HepG2 (cell line): ENCODE measurements at regions not wholly inside any gene's neighbourhood (a gene's known extent, or its start where the extent isn't known, plus 50 kb on each side); places are given as distances from the start of the nearest gene placed in this dataset.

Source experiments
- ATAC-seq: fragments of 200-7000 bp; cut with Tn5 transposase; 3 replicates; pipeline ENCODE4 v1.9.1; 2020; ENCODE audit warnings: mild to moderate bottlenecking, moderate library complexity
- BruUV-seq: library from RNA; stranded (reverse); fragments of 400-500 nt; replicated peaks from 2 replicates; lab custom pipeline; 2021; lab: Mats Ljungman, UMichigan
- CTCF ChIA-PET: fragments of 300-600 bp; formaldehyde crosslinking; extraction: SDS; loops from one replicate; lab custom pipeline; 2021; ENCODE audit warnings: low total read pairs, inconsistent platforms, low intra/inter-chr PET ratio; lab: Yijun Ruan, JAX
- POLR2A ChIA-PET: fragments of 350-600 bp; sonication (Branson Sonifier 250); formaldehyde crosslinking; loops from one replicate; lab custom pipeline; 2020; ENCODE audit warnings: antibody characterized with exemption, inconsistent platforms; lab: Yijun Ruan, JAX
- DNase-seq: peaks from one replicate; pipeline ENCODE4 v3.0.0-alpha.2; 2015; ENCODE audit warnings: low spot score
- FAIRE-seq: peaks from 3 replicates; lab custom pipeline; 2011; peaks lifted over from hg19 to GRCh38; lab: Jason Lieb, UNC
- H2AFZ ChIP-seq: one replicate; pipeline ENCODE4 v1.6.1; 2011; ENCODE audit warnings: low read length, inconsistent platforms
- H3K27ac ChIP-seq: fragments of 300-600 bp; 3 replicates; pipeline ENCODE4 v1.8.0; 2011; ENCODE audit warnings: mixed run types, mild to moderate bottlenecking, mixed read lengths, low read length, inconsistent platforms; ENCODE audit not compliant: insufficient read depth; ENCODE audit errors: extremely low read length
- H3K27me3 ChIP-seq, 2 experiments: fragments of 200-600 bp in 1 of 2; 2 replicates in 1 of 2; 3 replicates in 1 of 2; pipeline versions ENCODE4 v1.6.0 to v1.8.0; 2011; ENCODE audit warnings: low read length in 2 of 2, mild to moderate bottlenecking in 2 of 2, moderate library complexity in 2 of 2, inconsistent platforms in 1 of 2; ENCODE audit not compliant: insufficient read depth in 2 of 2, control insufficient read depth in 1 of 2
- H3K36me3 ChIP-seq, 2 experiments: fragments of 200-600 bp in 1 of 2; replicated peaks in 1 of 2; 2 replicates in 1 of 2; 3 replicates in 1 of 2; pipeline versions ENCODE4 v1.5.1 to v1.8.0; 2011; ENCODE audit warnings: low read length in 2 of 2, inconsistent platforms in 1 of 2; ENCODE audit not compliant: insufficient read depth in 2 of 2, control insufficient read depth in 1 of 2
- H3K4me1 ChIP-seq: 2 replicates; pipeline ENCODE4 v1.5.1; 2012; ENCODE audit warnings: low read length, inconsistent platforms; ENCODE audit not compliant: insufficient read depth
- H3K4me2 ChIP-seq: 2 replicates; pipeline ENCODE4 v1.6.0; 2011; ENCODE audit warnings: low read depth, low read length, inconsistent platforms
- H3K4me3 ChIP-seq, 3 experiments: fragments of 200-600 bp in 1 of 3; sonication (generic), shearing (Covaris generic) in 1 of 3; replicated peaks in 1 of 3; 2 replicates each; pipeline ENCODE4 v1.5.1; 2011 to 2016; ENCODE audit warnings: low read length in 3 of 3, inconsistent platforms in 2 of 3, low read depth in 2 of 3, mild to moderate bottlenecking in 2 of 3, control low read depth in 1 of 3, mixed read lengths in 1 of 3; ENCODE audit not compliant: insufficient read depth in 1 of 3
- H3K79me2 ChIP-seq: one replicate; pipeline ENCODE4 v1.6.1; 2011; ENCODE audit warnings: low read length, inconsistent platforms; ENCODE audit not compliant: insufficient read depth
- H3K9ac ChIP-seq: 2 replicates; pipeline ENCODE4 v1.6.0; 2011; ENCODE audit warnings: mild to moderate bottlenecking, low read depth, low read length, inconsistent platforms; ENCODE audit not compliant: insufficient read depth
- H3K9me3 ChIP-seq: 2 replicates; pipeline ENCODE4 v1.5.1; 2012; ENCODE audit warnings: mild to moderate bottlenecking, low read length
- H4K20me1 ChIP-seq: 2 replicates; pipeline ENCODE4 v1.6.0; 2011; ENCODE audit warnings: inconsistent platforms, mild to moderate bottlenecking, low read length, moderate library complexity; ENCODE audit not compliant: insufficient read depth
- CENPX ChIP-seq: sonication (generic); formaldehyde crosslinking; IDR thresholded peaks from 2 replicates; pipeline ENCODE4 v1.9.0; 2021; ENCODE audit warnings: mild to moderate bottlenecking, missing genetic modification reagents, moderate library complexity
- JUNB ChIP-seq: sonication (generic); formaldehyde crosslinking; IDR thresholded peaks from 2 replicates; pipeline ENCODE4 v1.8.0; 2022; ENCODE audit warnings: missing genetic modification reagents, mild to moderate bottlenecking, borderline replicate concordance
- PAF1 ChIP-seq: IDR thresholded peaks from 2 replicates; pipeline ENCODE4 v1.6.1; 2016; ENCODE audit warnings: missing genetic modification reagents, missing compliant biosample characterization
- POLR2AphosphoS2 ChIP-seq: IDR thresholded peaks from 2 replicates; pipeline ENCODE4 v1.6.1; 2011; ENCODE audit warnings: low read depth, low read length, improper control_type of control experiment
- TRIM22 ChIP-seq: fragments of 450-650 bp; IDR thresholded peaks from 2 replicates; pipeline ENCODE4 v1.6.1; 2017
- ZBTB21 ChIP-seq: sonication (generic); formaldehyde crosslinking; IDR thresholded peaks from 2 replicates; pipeline ENCODE4 v1.4.0; 2020; ENCODE audit warnings: missing genetic modification reagents
- ZKSCAN1 ChIP-seq: fragments of 150-350 bp; IDR thresholded peaks from 2 replicates; pipeline ENCODE4 v1.6.1; 2014; ENCODE audit warnings: low read length
- ZNF224 ChIP-seq: sonication (generic); formaldehyde crosslinking; IDR thresholded peaks from 2 replicates; pipeline ENCODE4 v1.5.0; 2020; ENCODE audit warnings: mild to moderate bottlenecking, missing genetic modification reagents
- ZNF318 ChIP-seq: sonication (generic); formaldehyde crosslinking; IDR thresholded peaks from 2 replicates; pipeline ENCODE4 v1.4.0; 2020; ENCODE audit warnings: mild to moderate bottlenecking, missing genetic modification reagents
- ZNF564 ChIP-seq: sonication (generic); formaldehyde crosslinking; IDR thresholded peaks from 2 replicates; pipeline ENCODE4 v1.8.1; 2023; ENCODE audit warnings: mild to moderate bottlenecking, missing genetic modification reagents
- ZUFSP ChIP-seq: sonication (generic); formaldehyde crosslinking; IDR thresholded peaks from 2 replicates; pipeline ENCODE4 v1.9.0; 2021; ENCODE audit warnings: missing genetic modification reagents, mild to moderate bottlenecking, borderline replicate concordance
- WGBS: methylation state at CpG from one replicate; pipeline ENCODE4 v1.1.6; 2017; ENCODE audit warnings: low lambda C conversion rate; 5-methylcytosine and 5-hydroxymethylcytosine counted together
- in situ Hi-C: cut with HindIII; loops from 2 replicates; pipeline ENCODE4 v1.10.0; 2017; ENCODE audit warnings: low pct_unique_long_range_greater_than_20kb; ENCODE audit not compliant: extremely low pct_ligation_motif_present
- intact Hi-C: fragments of 100-400 bp; cut with micrococcal nuclease; formaldehyde crosslinking; loops from one replicate; pipeline ENCODE4 v1.10.0; 2022; ENCODE audit not compliant: unreplicated experiment

GRCh38 chr10:44564790-44565189 is 179.9 kb upstream of the CXCL12 start:
- FAIRE-seq = no peak
- Histone ChIP-seq H3K9ac (no peak overlapping the region), H3K4me3 (no peak overlapping the region), H3K9me3 (no peaks in the 10 kb centered on the region), H3K27ac (no peak overlapping the region), H4K20me1 (no peaks in the 10 kb centered on the region), H3K4me2 (no peak overlapping the region), H3K4me1 (no peaks in the 10 kb centered on the region), H3K27me3 (no peaks in the 10 kb centered on the region), H3K79me2 (no peaks in the 10 kb centered on the region), H2AFZ (no peak overlapping the region), H3K36me3 (no peaks in the 10 kb centered on the region)
- no TSS peak for BruUV-seq
- ChIA-PET POLR2A (no interaction called here), CTCF (no interaction called here)
- ATAC-seq = no peak
- 0% methylated on average over 2 of the region's 3 CpGs for WGBS
- intact Hi-C loops = no loop called here
- in situ Hi-C loops = no loop called here
- no peak for DNase-seq
- TF ChIP-seq CENPX (CRISPR knock-in tag) (no peak), ZNF564 (no peak), ZNF318 (CRISPR knock-in tag) (no peak), ZKSCAN1 (no peak), ZUFSP (CRISPR knock-in tag) (no peak), TRIM22 (no peak), POLR2AphosphoS2 (no peak), ZBTB21 (CRISPR knock-in tag) (no peak), JUNB (no peak), PAF1 (CRISPR knock-in tag) (no peak), ZNF224 (CRISPR knock-in tag) (no peak)
